ENCODE measurements at regions not wholly inside any gene's neighbourhood (a gene's known extent, or its start where the extent isn't known, plus 50 kb on each side); places are given as distances from the start of the nearest gene placed in this dataset.

- H3K27me3 ChIP-seq (ENCODE audit: control insufficient read depth in 1 of 2, insufficient read depth in 2 of 2, low read length in 2 of 2) = no peaks in the 10 kb centered on the region
- ATAC-seq (ENCODE audit: poor library complexity) (peak; percentile 63), DNase-seq (peak in 3 of 14 experiments; percentile 35 to 62 (median 37))
- peak overlapping the region; percentile 65 for H3K27ac Mint-ChIP-seq
- H3K36me3 ChIP-seq (ENCODE audit: insufficient read depth, low read length) = no peaks in the 10 kb centered on the region
- H3K4me3 ChIP-seq (ENCODE audit: low read length) = no peak overlapping the region
- H3K4me1 Mint-ChIP-seq (ENCODE audit: low read depth) = peaks cover 51% of the 10 kb centered on the region
- H3K36me3 Mint-ChIP-seq (ENCODE audit: low read depth) = no peaks in the 10 kb centered on the region
- no peak for TF ChIP-seq CTCF (IDR thresholded peaks at IDR 0.05)
- H3K4me3 Mint-ChIP-seq = peak overlapping the region; percentile 52
- no peaks in the 10 kb centered on the region for H3K27me3 Mint-ChIP-seq
- no peaks in the 10 kb centered on the region for H3K9me3 ChIP-seq (ENCODE audit: control insufficient read depth in 1 of 2, insufficient read depth in 1 of 2, low read length in 2 of 2)
- no peaks in the 10 kb centered on the region for H3K9me3 Mint-ChIP-seq
- intact Hi-C loops (cut with DNase I, micrococcal nuclease) = no loop called here
- CTCF ChIA-PET = interaction anchor here (1.0 to 1.6 kb wide), 4 partner anchors 12 to 179 kb away, joined by 3 to 6 read pairs (median 4); no protein-coding TSS in a partner anchor
- peaks cover 32% of the 10 kb centered on the region for H3K4me1 ChIP-seq (ENCODE audit: insufficient read depth, low read length)
- no peak overlapping the region for H3K27ac ChIP-seq (ENCODE audit: low read depth in 1 of 2, low read length in 2 of 2)
- POLR2A ChIA-PET = interaction anchor here (0.6 to 1.7 kb wide), 7 partner anchors 9 to 148 kb away, joined by 3 to 5 read pairs (median 3); partner anchors contain the start of gene TAB2
Observed at GRCh38 chr6:149261364-149262040, 56.0 kb upstream of the TAB2 start.

- intact Hi-C loops (cut with DNase I, micrococcal nuclease) = no loop called here
- H3K27ac Mint-ChIP-seq = no peak overlapping the region
Observed at GRCh38 chr6:149263321-149263720, 54.2 kb upstream of the TAB2 start.

GRCh38 chr6:149264629-149265028 is 52.9 kb upstream of the TAB2 start:
- H3K27me3 Mint-ChIP-seq = no peaks in the 10 kb centered on the region
- no peak for TF ChIP-seq CTCF (IDR thresholded peaks at IDR 0.05)
- peaks cover 51% of the 10 kb centered on the region for H3K4me1 Mint-ChIP-seq (ENCODE audit: low read depth)
- POLR2A ChIA-PET = no interaction called here
- Histone ChIP-seq H3K27ac (ENCODE audit: low read depth in 1 of 2, low read length in 2 of 2) (no peak overlapping the region), H3K4me1 (ENCODE audit: insufficient read depth, low read length) (peaks cover 32% of the 10 kb centered on the region), H3K4me3 (ENCODE audit: low read length) (no peak overlapping the region), H3K9me3 (ENCODE audit: control insufficient read depth in 1 of 2, insufficient read depth in 1 of 2, low read length in 2 of 2) (no peaks in the 10 kb centered on the region), H3K36me3 (ENCODE audit: insufficient read depth, low read length) (no peaks in the 10 kb centered on the region), H3K27me3 (ENCODE audit: control insufficient read depth in 1 of 2, insufficient read depth in 2 of 2, low read length in 2 of 2) (no peaks in the 10 kb centered on the region)
- DNase-seq (peak; percentile 22 to 75 (median 46)), ATAC-seq (ENCODE audit: poor library complexity) (peak; percentile 83)
- no peak overlapping the region for H3K4me3 Mint-ChIP-seq
- intact Hi-C loops (cut with DNase I, micrococcal nuclease) = loop anchor here in 1 of 2 experiments (5.0 kb wide), 1 partner anchor 53 kb away; the partner anchor contains the start of gene TAB2
- H3K36me3 Mint-ChIP-seq (ENCODE audit: low read depth) = no peaks in the 10 kb centered on the region
- CTCF ChIA-PET = no interaction called here
- H3K27ac Mint-ChIP-seq = no peak overlapping the region
- H3K9me3 Mint-ChIP-seq = no peaks in the 10 kb centered on the region

More at GRCh38 chr6:149263321-149263720, 54.2 kb upstream of the TAB2 start:
- POLR2A ChIA-PET = interaction anchor here (1.7 kb wide), 1 partner anchor 8 kb away, joined by 5 read pairs; no protein-coding TSS in a partner anchor
- no peaks in the 10 kb centered on the region for H3K27me3 Mint-ChIP-seq
- H3K4me3 Mint-ChIP-seq = no peak overlapping the region
- CTCF ChIA-PET = interaction anchor here (1.3 to 1.5 kb wide), 2 partner anchors 22 to 169 kb away, joined by 3 read pairs; no protein-coding TSS in a partner anchor
- peaks cover 51% of the 10 kb centered on the region for H3K4me1 Mint-ChIP-seq (ENCODE audit: low read depth)
- Histone ChIP-seq H3K27ac (ENCODE audit: low read depth in 1 of 2, low read length in 2 of 2) (no peak overlapping the region), H3K9me3 (ENCODE audit: control insufficient read depth in 1 of 2, insufficient read depth in 1 of 2, low read length in 2 of 2) (no peaks in the 10 kb centered on the region), H3K4me3 (ENCODE audit: low read length) (no peak overlapping the region), H3K4me1 (ENCODE audit: insufficient read depth, low read length) (peaks cover 32% of the 10 kb centered on the region), H3K27me3 (ENCODE audit: control insufficient read depth in 1 of 2, insufficient read depth in 2 of 2, low read length in 2 of 2) (no peaks in the 10 kb centered on the region), H3K36me3 (ENCODE audit: insufficient read depth, low read length) (no peaks in the 10 kb centered on the region)
- H3K36me3 Mint-ChIP-seq (ENCODE audit: low read depth) = no peaks in the 10 kb centered on the region
- no peak for ATAC-seq (ENCODE audit: poor library complexity)
- no peaks in the 10 kb centered on the region for H3K9me3 Mint-ChIP-seq
- DNase-seq = no peak
- TF ChIP-seq CTCF (IDR thresholded peaks at IDR 0.05) = no peak

Data from CD4-positive, alpha-beta T cell (primary cell).